ENCODE measurements at regions not wholly inside any gene's neighbourhood (a gene's known extent, or its start where the extent isn't known, plus 50 kb on each side); places are given as distances from the start of the nearest gene placed in this dataset.

GRCh38 chr20:6269168-6269873, 146.5 kb upstream of the FERMT1 start:
- Histone ChIP-seq H3K9me3 (ENCODE audit: control insufficient read depth in 1 of 2, insufficient read depth in 1 of 2, low read length in 2 of 2) (no peaks in the 10 kb centered on the region), H3K4me1 (ENCODE audit: insufficient read depth, low read length) (no peaks in the 10 kb centered on the region), H3K36me3 (ENCODE audit: insufficient read depth, low read length) (no peaks in the 10 kb centered on the region), H3K27ac (ENCODE audit: low read depth in 1 of 2, low read length in 2 of 2) (no peak overlapping the region), H3K27me3 (ENCODE audit: control insufficient read depth in 1 of 2, insufficient read depth in 2 of 2, low read length in 2 of 2) (no peaks in the 10 kb centered on the region), H3K4me3 (ENCODE audit: low read length) (no peak overlapping the region)
- POLR2A ChIA-PET, result no interaction called here
- no peaks in the 10 kb centered on the region for H3K27me3 Mint-ChIP-seq
- intact Hi-C loops (cut with DNase I, micrococcal nuclease), result no loop called here
- H3K36me3 Mint-ChIP-seq (ENCODE audit: low read depth), result no peaks in the 10 kb centered on the region
- no peak for TF ChIP-seq CTCF (IDR thresholded peaks at IDR 0.05)
- no peak overlapping the region for H3K4me3 Mint-ChIP-seq
- no peak overlapping the region for H3K27ac Mint-ChIP-seq
- H3K4me1 Mint-ChIP-seq (ENCODE audit: low read depth), result no peaks in the 10 kb centered on the region
- CTCF ChIA-PET, result no interaction called here
- DNase-seq (no peak), ATAC-seq (ENCODE audit: poor library complexity) (no peak)
- peaks cover 2% of the 10 kb centered on the region for H3K9me3 Mint-ChIP-seq

GRCh38 chr20:6265204-6265904, 142.5 kb upstream of the FERMT1 start:
- no peak overlapping the region for H3K27ac Mint-ChIP-seq
- no peaks in the 10 kb centered on the region for H3K4me1 Mint-ChIP-seq (ENCODE audit: low read depth)
- CTCF ChIA-PET, result no interaction called here
- H3K36me3 Mint-ChIP-seq (ENCODE audit: low read depth), result no peaks in the 10 kb centered on the region
- Histone ChIP-seq H3K4me1 (ENCODE audit: insufficient read depth, low read length) (no peaks in the 10 kb centered on the region), H3K4me3 (ENCODE audit: low read length) (no peak overlapping the region), H3K36me3 (ENCODE audit: insufficient read depth, low read length) (no peaks in the 10 kb centered on the region), H3K27ac (ENCODE audit: low read depth in 1 of 2, low read length in 2 of 2) (no peak overlapping the region), H3K9me3 (ENCODE audit: control insufficient read depth in 1 of 2, insufficient read depth in 1 of 2, low read length in 2 of 2) (no peaks in the 10 kb centered on the region), H3K27me3 (ENCODE audit: control insufficient read depth in 1 of 2, insufficient read depth in 2 of 2, low read length in 2 of 2) (no peaks in the 10 kb centered on the region)
- no peak for ATAC-seq (ENCODE audit: poor library complexity)
- peaks cover 5% of the 10 kb centered on the region for H3K27me3 Mint-ChIP-seq
- no peak for DNase-seq
- intact Hi-C loops (cut with DNase I, micrococcal nuclease), result no loop called here
- POLR2A ChIA-PET, result no interaction called here
- no peak for TF ChIP-seq CTCF (IDR thresholded peaks at IDR 0.05)
- peaks cover 2% of the 10 kb centered on the region for H3K9me3 Mint-ChIP-seq
- no peak overlapping the region for H3K4me3 Mint-ChIP-seq

GRCh38 chr20:6253396-6253795, 130.6 kb upstream of the FERMT1 start:
- H3K27ac Mint-ChIP-seq, result no peak overlapping the region
- no peak overlapping the region for H3K4me3 Mint-ChIP-seq
- CTCF ChIA-PET, result no interaction called here
- Histone ChIP-seq H3K27ac (ENCODE audit: low read depth in 1 of 2, low read length in 2 of 2) (no peak overlapping the region), H3K9me3 (ENCODE audit: control insufficient read depth in 1 of 2, insufficient read depth in 1 of 2, low read length in 2 of 2) (no peaks in the 10 kb centered on the region), H3K27me3 (ENCODE audit: control insufficient read depth in 1 of 2, insufficient read depth in 2 of 2, low read length in 2 of 2) (no peaks in the 10 kb centered on the region), H3K36me3 (ENCODE audit: insufficient read depth, low read length) (no peaks in the 10 kb centered on the region), H3K4me3 (ENCODE audit: low read length) (no peak overlapping the region), H3K4me1 (ENCODE audit: insufficient read depth, low read length) (no peaks in the 10 kb centered on the region)
- intact Hi-C loops (cut with DNase I, micrococcal nuclease), result no loop called here
- POLR2A ChIA-PET, result no interaction called here
- H3K36me3 Mint-ChIP-seq (ENCODE audit: low read depth), result no peaks in the 10 kb centered on the region
- no peak for TF ChIP-seq CTCF (IDR thresholded peaks at IDR 0.05)
- H3K4me1 Mint-ChIP-seq (ENCODE audit: low read depth), result no peaks in the 10 kb centered on the region
- ATAC-seq (ENCODE audit: poor library complexity) (no peak), DNase-seq (no peak)
- H3K9me3 Mint-ChIP-seq, result peaks cover 2% of the 10 kb centered on the region
- H3K27me3 Mint-ChIP-seq, result peaks cover 7% of the 10 kb centered on the region
